Panc1 (cell line): ENCODE measurements at regions not wholly inside any gene's neighbourhood (a gene's known extent, or its start where the extent isn't known, plus 50 kb on each side); places are given as distances from the start of the nearest gene placed in this dataset.

ENCODE experiments used
- ATAC-seq: fragments of 200-7000 bp; cut with Tn5 transposase; 2 replicates; pipeline ENCODE4 v1.9.1; 2020; ENCODE audit warnings: mild to moderate bottlenecking, moderate library complexity
- BruUV-seq: library from RNA; stranded (reverse); fragments of 400-500 nt; replicated peaks from 2 replicates; lab custom pipeline; 2021; lab: Mats Ljungman, UMichigan
- CTCF ChIA-PET: fragments of 300-600 bp; sonication (Branson Sonifier 250); formaldehyde crosslinking; loops from one replicate; lab custom pipeline; 2022; ENCODE audit warnings: antibody characterized with exemption; lab: Charles Lee
- POLR2A ChIA-PET: fragments of 300-600 bp; sonication (Branson Sonifier 250); formaldehyde crosslinking; loops from one replicate; lab custom pipeline; 2022; ENCODE audit warnings: antibody characterized with exemption; lab: Charles Lee
- DNase-seq: peaks from one replicate; pipeline ENCODE4 v3.0.0-alpha.2; 2010; ENCODE audit warnings: low read depth, low spot score
- H3K27ac ChIP-seq: 2 replicates; pipeline ENCODE4 v1.5.1; 2011; ENCODE audit warnings: mild to moderate bottlenecking, low read length, inconsistent platforms
- H3K27me3 ChIP-seq: fragments of 200-500 bp; sonication (Bioruptor generic); 2 replicates; pipeline ENCODE4 v1.6.0; 2014; ENCODE audit warnings: low read length, inconsistent platforms; ENCODE audit not compliant: control insufficient read depth, insufficient read depth
- H3K36me3 ChIP-seq: fragments of 200-500 bp; sonication (Bioruptor generic); 2 replicates; pipeline ENCODE4 v1.5.1; 2014; ENCODE audit warnings: inconsistent platforms, mild to moderate bottlenecking, low read length, moderate library complexity; ENCODE audit not compliant: control insufficient read depth, insufficient read depth
- H3K4me1 ChIP-seq: 2 replicates; pipeline ENCODE4 v1.5.1; 2011; ENCODE audit warnings: inconsistent platforms, mild to moderate bottlenecking, low read length, moderate library complexity; ENCODE audit not compliant: control insufficient read depth, insufficient read depth
- H3K4me3 ChIP-seq, 2 experiments: 2 replicates each; pipeline ENCODE4 v1.5.1; 2011 to 2012; ENCODE audit warnings: low read depth in 2 of 2, low read length in 2 of 2, mild to moderate bottlenecking in 2 of 2, inconsistent platforms in 1 of 2, moderate library complexity in 1 of 2
- H3K9me3 ChIP-seq: fragments of 200-500 bp; sonication (Bioruptor generic); 2 replicates; pipeline ENCODE4 v1.5.1; 2014; ENCODE audit warnings: low read depth, mild to moderate bottlenecking, inconsistent platforms, low read length, moderate library complexity; ENCODE audit not compliant: control insufficient read depth, insufficient read depth
- CTCF ChIP-seq: fragments of 450-650 bp; IDR thresholded peaks from 2 replicates; pipeline ENCODE4 v1.5.1; 2017; ENCODE audit warnings: mild to moderate bottlenecking
- POLR2AphosphoS5 ChIP-seq: IDR thresholded peaks from 2 replicates; pipeline ENCODE4 v1.6.1; 2012; ENCODE audit warnings: mild to moderate bottlenecking, low read depth, low read length, moderate library complexity
- REST ChIP-seq, 2 experiments: IDR thresholded peaks; 2 replicates each; pipeline ENCODE4 v1.6.1; 2011 to 2012; ENCODE audit warnings: low read depth in 2 of 2, control low read depth in 1 of 2, low read length in 1 of 2, mild to moderate bottlenecking in 1 of 2, moderate library complexity in 1 of 2; ENCODE audit not compliant: insufficient read depth in 1 of 2
- SIN3A ChIP-seq: IDR thresholded peaks from 2 replicates; pipeline ENCODE4 v1.6.1; 2012; ENCODE audit warnings: low read depth, mild to moderate bottlenecking, low read length, moderate library complexity, borderline replicate concordance; ENCODE audit not compliant: insufficient read depth
- TCF7L2 ChIP-seq: IDR thresholded peaks from 2 replicates; pipeline ENCODE4 v1.6.1; 2011; ENCODE audit warnings: mild to moderate bottlenecking, low read depth, low read length, inconsistent platforms
- in situ Hi-C: cut with HindIII; loops from 2 replicates; pipeline ENCODE4 v1.10.0; 2016; ENCODE audit warnings: low sequenced_read_pairs, low pct_unique_long_range_greater_than_20kb
- intact Hi-C: fragments of 100-400 bp; cut with micrococcal nuclease; formaldehyde crosslinking; loops from one replicate; pipeline ENCODE4 v1.10.0; 2022; ENCODE audit not compliant: unreplicated experiment

- no peak for DNase-seq
- CTCF ChIA-PET, result no interaction called here
- intact Hi-C loops, result no loop called here
- TF ChIP-seq REST (IDR thresholded peaks at IDR 0.05; ENCODE audit: insufficient read depth in 1 of 2, low read depth in 2 of 2, low read length in 1 of 2) (no peak), TCF7L2 (no peak), CTCF (no peak), POLR2AphosphoS5 (no peak), SIN3A (no peak)
- ATAC-seq, result no peak
- no peaks in the 10 kb centered on the region for H3K4me1 ChIP-seq
- no peaks in the 10 kb centered on the region; the same call in 1 of the 2 replicates for H3K9me3 ChIP-seq
- no peaks in the 10 kb centered on the region for H3K27me3 ChIP-seq
- H3K27ac ChIP-seq, result no peak overlapping the region
- in situ Hi-C loops, result no loop called here
- BruUV-seq, result no TSS peak
- H3K36me3 ChIP-seq, result no peaks in the 10 kb centered on the region
- H3K4me3 ChIP-seq, result no peak overlapping the region
- POLR2A ChIA-PET, result no interaction called here
Measured at GRCh38 chr4:124188595-124188994, 523.9 kb downstream of the ANKRD50 start.

- ATAC-seq, result no peak
- H3K4me1 ChIP-seq, result no peaks in the 10 kb centered on the region
- no peak overlapping the region for H3K27ac ChIP-seq
- H3K36me3 ChIP-seq, result no peaks in the 10 kb centered on the region
- no TSS peak for BruUV-seq
- in situ Hi-C loops, result no loop called here
- intact Hi-C loops, result no loop called here
- TF ChIP-seq SIN3A, result no peak
- CTCF ChIA-PET, result no interaction called here
- DNase-seq, result no peak
- H3K4me3 ChIP-seq, result no peak overlapping the region
- POLR2A ChIA-PET, result interaction anchor here (0.6 kb wide), 1 partner anchor 1394 kb away, joined by 4 read pairs; no protein-coding TSS in a partner anchor
- H3K27me3 ChIP-seq, result no peaks in the 10 kb centered on the region
- no peaks in the 10 kb centered on the region; the same call in 1 of the 2 replicates for H3K9me3 ChIP-seq
Measured at GRCh38 chr4:124189545-124189944, 523.0 kb downstream of the ANKRD50 start.

GRCh38 chr4:124191329-124191728 is 521.2 kb downstream of the ANKRD50 start:
- Histone ChIP-seq H3K27ac (no peak overlapping the region), H3K27me3 (no peaks in the 10 kb centered on the region), H3K4me3 (no peak overlapping the region), H3K4me1 (no peaks in the 10 kb centered on the region), H3K9me3 (no peaks in the 10 kb centered on the region; the same call in 1 of the 2 replicates), H3K36me3 (no peaks in the 10 kb centered on the region)
- ATAC-seq (no peak), DNase-seq (no peak)
- intact Hi-C loops, result no loop called here
- CTCF ChIA-PET, result no interaction called here
- no peak for TF ChIP-seq SIN3A
- no peak for TF ChIP-seq CTCF
- no peak for TF ChIP-seq TCF7L2
- no peak for TF ChIP-seq POLR2AphosphoS5
- no peak for TF ChIP-seq REST (IDR thresholded peaks at IDR 0.05; ENCODE audit: insufficient read depth in 1 of 2, low read depth in 2 of 2, low read length in 1 of 2)
- in situ Hi-C loops, result no loop called here
- POLR2A ChIA-PET, result no interaction called here
- no TSS peak for BruUV-seq
